ENCODE measurements at regions not wholly inside any gene's neighbourhood (a gene's known extent, or its start where the extent isn't known, plus 50 kb on each side); places are given as distances from the start of the nearest gene placed in this dataset.
"Not testable (repeated sequence)": the region's sequence is repeated elsewhere in the genome, so short reads cannot be mapped to it uniquely, and the experiment has no call there.

- Histone ChIP-seq H3K9me3 (no peaks in the 10 kb centered on the region), H3K27ac (no peak overlapping the region), H3K36me3 (no peaks in the 10 kb centered on the region), H3K4me1 (no peaks in the 10 kb centered on the region), H3K27me3 (no peaks in the 10 kb centered on the region), H3K4me3 (no peak overlapping the region)
- WGBS, 2 donors: 67 to 72% methylated on average over 3 of the region's 3 CpGs
- TF ChIP-seq EP300 (IDR thresholded peaks at IDR 0.05) (no peak), POLR2A (IDR thresholded peaks at IDR 0.05) (no peak)
- no peak for DNase-seq
- intact Hi-C loops (cut with DNase I): no loop called here
Measured at GRCh38 chr7:145700488-145700887, 416.1 kb upstream of the CNTNAP2 start.

DNA sequence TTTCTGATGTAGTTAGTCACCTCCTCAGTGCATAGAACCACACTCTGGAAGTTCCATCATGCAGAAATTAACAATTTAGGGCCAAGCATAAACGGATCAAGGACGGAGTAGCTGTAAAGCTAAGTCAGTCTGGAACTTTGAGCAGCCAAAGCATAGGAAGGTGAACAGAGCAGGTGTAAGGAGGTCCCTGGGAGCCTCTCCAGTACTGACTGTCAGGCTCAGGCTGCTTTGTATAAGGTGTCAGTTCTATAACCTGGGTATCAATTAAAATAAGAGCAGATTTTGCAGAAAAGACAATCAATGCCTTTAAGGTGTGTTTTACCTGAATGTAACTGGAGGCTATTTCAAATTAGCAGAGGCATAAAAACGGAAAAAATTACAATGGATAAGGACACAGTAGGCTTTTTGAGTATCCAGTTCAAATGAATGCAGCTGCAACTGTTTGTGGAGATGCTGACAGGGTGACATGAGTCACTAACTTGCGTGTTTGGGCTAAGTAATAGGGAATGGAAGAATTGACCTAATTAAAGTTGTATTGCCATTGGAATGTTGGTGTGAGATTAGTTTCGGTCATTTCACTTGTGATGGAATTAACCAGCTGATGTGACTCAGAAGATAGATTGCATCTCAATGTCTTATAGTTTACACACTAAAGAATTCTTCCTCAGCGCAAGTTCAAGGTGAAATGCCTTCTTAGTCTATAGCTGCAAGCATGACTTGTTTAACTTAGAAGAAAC lies 417.9 kb upstream of the CNTNAP2 start:
- H3K27ac ChIP-seq: no peak overlapping the region
- intact Hi-C loops (cut with DNase I): no loop called here
- H3K4me1 ChIP-seq: no peaks in the 10 kb centered on the region
- no peaks in the 10 kb centered on the region for H3K27me3 ChIP-seq
- TF ChIP-seq POLR2A (IDR thresholded peaks at IDR 0.05) (no peak), POLR2AphosphoS5 (IDR thresholded peaks at IDR 0.05) (no peak), EP300 (IDR thresholded peaks at IDR 0.05) (no peak)
- TF ChIP-seq, protein P1, sequence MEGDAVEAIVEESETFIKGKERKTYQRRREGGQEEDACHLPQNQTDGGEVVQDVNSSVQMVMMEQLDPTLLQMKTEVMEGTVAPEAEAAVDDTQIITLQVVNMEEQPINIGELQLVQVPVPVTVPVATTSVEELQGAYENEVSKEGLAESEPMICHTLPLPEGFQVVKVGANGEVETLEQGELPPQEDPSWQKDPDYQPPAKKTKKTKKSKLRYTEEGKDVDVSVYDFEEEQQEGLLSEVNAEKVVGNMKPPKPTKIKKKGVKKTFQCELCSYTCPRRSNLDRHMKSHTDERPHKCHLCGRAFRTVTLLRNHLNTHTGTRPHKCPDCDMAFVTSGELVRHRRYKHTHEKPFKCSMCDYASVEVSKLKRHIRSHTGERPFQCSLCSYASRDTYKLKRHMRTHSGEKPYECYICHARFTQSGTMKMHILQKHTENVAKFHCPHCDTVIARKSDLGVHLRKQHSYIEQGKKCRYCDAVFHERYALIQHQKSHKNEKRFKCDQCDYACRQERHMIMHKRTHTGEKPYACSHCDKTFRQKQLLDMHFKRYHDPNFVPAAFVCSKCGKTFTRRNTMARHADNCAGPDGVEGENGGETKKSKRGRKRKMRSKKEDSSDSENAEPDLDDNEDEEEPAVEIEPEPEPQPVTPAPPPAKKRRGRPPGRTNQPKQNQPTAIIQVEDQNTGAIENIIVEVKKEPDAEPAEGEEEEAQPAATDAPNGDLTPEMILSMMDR (IDR thresholded peaks at IDR 0.05): no peak
- no peak for DNase-seq
- no peak overlapping the region for H3K4me3 ChIP-seq
- H3K36me3 ChIP-seq: no peaks in the 10 kb centered on the region
- 74 to 83% methylated on average over 6 of the region's 6 CpGs for WGBS, 2 donors
- no peaks in the 10 kb centered on the region for H3K9me3 ChIP-seq

DNA sequence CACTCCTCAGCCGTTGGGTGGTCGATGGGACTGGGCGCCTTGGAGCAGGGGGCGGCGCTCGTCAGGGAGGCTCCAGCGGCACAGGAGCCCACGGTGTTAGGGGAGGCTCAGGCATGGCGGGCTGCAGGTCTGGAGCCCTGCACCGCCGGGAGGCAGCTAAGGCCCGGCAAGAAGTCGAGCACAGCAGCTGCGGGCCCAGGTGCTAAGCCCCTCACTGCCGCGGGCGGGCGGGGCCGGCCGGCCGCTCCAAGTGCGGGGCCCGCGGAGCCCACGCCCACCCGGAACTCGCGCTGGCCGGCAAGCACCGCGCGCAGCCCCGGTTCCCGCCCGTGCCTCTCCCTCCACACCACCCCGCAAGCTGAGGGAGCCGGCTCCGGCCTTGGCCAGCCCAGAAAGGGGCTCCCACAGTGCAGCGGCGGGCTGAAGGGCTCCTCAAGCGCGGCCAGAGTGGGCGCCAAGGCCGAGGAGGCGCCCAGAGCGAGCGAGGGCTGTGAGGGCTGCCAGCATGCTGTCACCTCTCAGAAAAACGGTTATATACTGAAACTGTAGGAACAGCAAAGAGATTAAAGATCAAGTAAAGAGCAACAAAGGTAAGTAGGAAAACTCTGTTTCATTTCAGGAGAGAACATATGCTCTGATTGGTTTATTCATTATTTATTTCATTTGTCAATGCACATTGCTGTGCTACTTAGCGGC lies 419.0 kb upstream of the CNTNAP2 start:
- H3K4me3 ChIP-seq; H3K27ac ChIP-seq; H3K36me3 ChIP-seq; H3K4me1 ChIP-seq; DNase-seq; H3K27me3 ChIP-seq; intact Hi-C loops (cut with DNase I); H3K9me3 ChIP-seq: not testable (repeated sequence)
- 94 to 97% methylated on average over 49 of the region's 49 CpGs for WGBS, 2 donors

- H3K9me3 ChIP-seq: no peaks in the 10 kb centered on the region
- no peak overlapping the region for H3K27ac ChIP-seq
- no peak for DNase-seq
- no peaks in the 10 kb centered on the region for H3K27me3 ChIP-seq
- no peaks in the 10 kb centered on the region for H3K4me1 ChIP-seq
- no peaks in the 10 kb centered on the region for H3K36me3 ChIP-seq
- intact Hi-C loops (cut with DNase I): no loop called here
- H3K4me3 ChIP-seq: no peak overlapping the region
- TF ChIP-seq POLR2AphosphoS5 (IDR thresholded peaks at IDR 0.05) (no peak), EP300 (IDR thresholded peaks at IDR 0.05) (no peak), POLR2A (IDR thresholded peaks at IDR 0.05) (no peak)
- TF ChIP-seq, protein P1 (IDR thresholded peaks at IDR 0.05): no peak
Measured at GRCh38 chr7:145696071-145696470, 420.5 kb upstream of the CNTNAP2 start.

- TF ChIP-seq POLR2AphosphoS5 (IDR thresholded peaks at IDR 0.05): no peak
- TF ChIP-seq, protein P1 (IDR thresholded peaks at IDR 0.05): no peak
- TF ChIP-seq EP300 (IDR thresholded peaks at IDR 0.05): no peak
- TF ChIP-seq POLR2A (IDR thresholded peaks at IDR 0.05): no peak
- Histone ChIP-seq H3K9me3 (no peaks in the 10 kb centered on the region), H3K27me3 (no peaks in the 10 kb centered on the region), H3K4me3 (no peak overlapping the region), H3K4me1 (no peaks in the 10 kb centered on the region), H3K36me3 (no peaks in the 10 kb centered on the region), H3K27ac (no peak overlapping the region)
- intact Hi-C loops (cut with DNase I): no loop called here
- WGBS, 2 donors: 22 to 45% methylated on average over 3 of the region's 3 CpGs
- no peak for DNase-seq
Measured at GRCh38 chr7:145692237-145692950, 424.2 kb upstream of the CNTNAP2 start.

Measured in sigmoid colon (tissue), 6 donors.